Sigmoid colon (tissue), 4 donors: ENCODE measurements at regions not wholly inside any gene's neighbourhood (a gene's known extent, or its start where the extent isn't known, plus 50 kb on each side); places are given as distances from the start of the nearest gene placed in this dataset.

Source experiments
- CTCF ChIP-seq, 4 experiments: fragments of 450-650 bp in 3 of 4; fragments of 200-600 bp in 1 of 4; IDR thresholded peaks; one replicate each; pipeline ENCODE4 v1.5.1; 2016 to 2019; ENCODE audit warnings: antibody characterized with exemption in 4 of 4, mild to moderate bottlenecking in 3 of 4, moderate library complexity in 2 of 4
- EP300 ChIP-seq, 4 donors: sonication (generic); formaldehyde crosslinking; IDR thresholded peaks; one replicate each; pipeline ENCODE4 v1.6.1; 2017; ENCODE audit warnings: antibody characterized with exemption in 4 of 4
- POLR2A ChIP-seq, 2 donors: fragments of 450-650 bp; IDR thresholded peaks; one replicate each; pipeline ENCODE4 v1.6.1; 2016; ENCODE audit warnings: antibody characterized with exemption in 2 of 2, mild to moderate bottlenecking in 2 of 2, moderate library complexity in 2 of 2

DNA sequence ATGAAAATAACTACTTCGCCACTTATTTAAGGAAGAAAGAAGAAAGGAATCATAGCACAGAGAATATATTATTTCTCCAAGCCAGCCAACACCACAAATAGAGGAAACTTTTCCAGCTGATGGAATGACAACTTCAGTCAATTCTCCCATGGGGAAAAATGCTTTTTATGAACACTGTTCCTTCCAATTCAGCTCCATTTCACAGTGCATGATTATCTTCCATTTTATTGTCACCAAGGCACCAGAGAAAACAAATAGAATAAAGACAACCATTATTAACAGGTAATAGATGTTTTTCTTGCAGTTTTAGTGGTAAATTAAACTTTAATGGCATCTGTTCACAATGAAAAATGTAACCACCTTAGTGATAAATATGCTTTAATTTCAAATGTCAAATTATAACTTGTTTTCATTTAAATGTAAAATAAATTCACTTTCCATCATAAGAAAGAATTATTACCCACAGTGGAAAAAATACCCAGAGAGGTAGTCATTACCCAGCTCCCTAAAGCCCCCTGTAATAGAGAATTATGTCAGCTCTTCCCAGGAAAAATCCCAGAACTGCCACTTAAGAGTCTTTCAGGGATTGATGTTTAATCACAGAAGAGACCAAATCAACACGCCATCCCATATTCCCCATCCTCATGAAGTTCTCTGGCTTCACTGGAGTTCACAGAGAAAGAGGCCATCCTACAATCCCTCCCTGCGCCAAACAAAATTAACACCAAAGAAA lies 828.3 kb upstream of the TMEM132C start:
- TF ChIP-seq CTCF (IDR thresholded peaks at IDR 0.05) = no peak
- TF ChIP-seq POLR2A (IDR thresholded peaks at IDR 0.05) = no peak
- no peak for TF ChIP-seq EP300 (IDR thresholded peaks at IDR 0.05)
